ENCODE measurements at regions not wholly inside any gene's neighbourhood (a gene's known extent, or its start where the extent isn't known, plus 50 kb on each side); places are given as distances from the start of the nearest gene placed in this dataset.
"Not testable (repeated sequence)": the region's sequence is repeated elsewhere in the genome, so short reads cannot be mapped to it uniquely, and the experiment has no call there.

DNA sequence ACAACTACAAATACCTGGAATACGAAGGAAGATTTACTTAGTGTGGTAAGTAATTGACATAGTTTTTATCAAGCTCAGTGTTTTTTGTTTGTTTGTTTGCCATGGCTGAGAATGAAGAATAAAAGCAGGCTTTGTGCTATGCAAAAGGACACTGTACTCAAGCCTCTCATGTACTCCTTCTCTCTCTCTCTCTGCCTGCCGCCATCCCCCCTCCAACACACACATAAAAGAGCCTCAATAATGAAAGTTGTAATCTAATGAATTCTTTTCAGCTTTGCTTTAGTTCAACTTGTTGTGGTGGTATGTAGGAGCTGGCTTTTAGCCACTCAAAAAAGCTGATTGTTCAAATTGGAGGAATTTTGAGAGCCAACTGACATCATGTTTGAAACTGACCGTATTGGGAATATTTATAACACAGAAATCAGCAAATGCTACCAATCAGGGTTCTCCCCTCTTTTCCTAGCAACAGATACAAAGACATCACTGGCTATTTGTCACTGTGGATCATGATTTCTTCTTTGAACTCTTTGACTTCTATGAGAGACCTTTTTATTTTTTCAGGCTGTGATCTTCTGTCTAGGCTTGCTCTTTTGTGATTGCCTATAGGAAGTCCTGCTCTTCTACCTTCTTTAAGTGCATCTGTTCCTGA, 1148.8 kb downstream of the RAPGEF2 start:
- DNase-seq: no peak

DNA sequence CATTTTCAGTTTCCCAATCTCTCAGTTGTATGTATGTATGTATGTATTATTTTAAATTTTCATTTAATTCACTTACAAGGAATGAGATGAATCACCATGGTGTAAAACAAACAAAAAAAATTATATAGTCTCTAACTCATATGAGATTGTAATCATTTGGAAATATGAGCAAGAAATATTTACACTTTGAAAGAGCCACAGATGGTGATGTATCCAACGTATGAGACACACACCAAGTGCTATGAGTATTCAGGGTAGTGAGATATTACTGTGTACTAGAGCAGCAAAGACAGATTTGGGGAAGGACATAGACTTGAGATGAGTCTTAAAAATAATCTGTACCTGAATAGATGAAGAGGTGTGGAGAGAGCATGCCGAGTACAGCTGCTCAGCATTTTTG, 1154.4 kb downstream of the RAPGEF2 start:
- DNase-seq: no peak

DNA sequence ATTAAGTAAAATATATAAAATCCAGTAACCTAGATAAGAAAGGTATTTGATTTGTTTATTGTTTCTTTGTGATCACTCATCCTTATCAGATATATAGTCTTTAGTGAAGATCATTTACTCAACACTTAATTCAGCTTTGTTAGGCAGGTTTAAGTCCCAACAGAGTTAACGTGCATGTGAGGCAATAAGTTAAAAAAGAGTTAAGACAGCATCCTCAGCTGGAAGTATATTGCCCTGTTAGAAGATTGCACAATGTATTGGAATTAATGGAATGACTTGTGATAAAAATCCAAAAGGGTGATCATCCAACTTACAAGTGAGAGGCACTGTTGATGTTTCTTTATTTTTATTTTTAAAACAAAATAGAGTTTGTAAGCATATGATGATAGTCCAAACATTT, 1162.1 kb downstream of the RAPGEF2 start:
- no peak for DNase-seq

GRCh38 chr4:160265836-160266235, 1163.0 kb downstream of the RAPGEF2 start:
- DNase-seq: no peak

GRCh38 chr4:160276785-160277325, 1174.0 kb downstream of the RAPGEF2 start:
- no peak for DNase-seq

- no peak for DNase-seq
Observed at GRCh38 chr4:160283081-160283480, 1180.2 kb downstream of the RAPGEF2 start.

GRCh38 chr4:160284516-160284915, 1181.6 kb downstream of the RAPGEF2 start:
- DNase-seq: no peak

GRCh38 chr4:160286051-160286450, 1183.2 kb downstream of the RAPGEF2 start:
- DNase-seq: no peak

- no peak for DNase-seq
Observed at GRCh38 chr4:160296476-160296875, 1193.6 kb downstream of the RAPGEF2 start.

GRCh38 chr4:160299177-160299576, 1196.3 kb downstream of the RAPGEF2 start:
- no peak for DNase-seq

GRCh38 chr4:160299608-160300007, 1196.7 kb downstream of the RAPGEF2 start:
- DNase-seq: no peak

DNA sequence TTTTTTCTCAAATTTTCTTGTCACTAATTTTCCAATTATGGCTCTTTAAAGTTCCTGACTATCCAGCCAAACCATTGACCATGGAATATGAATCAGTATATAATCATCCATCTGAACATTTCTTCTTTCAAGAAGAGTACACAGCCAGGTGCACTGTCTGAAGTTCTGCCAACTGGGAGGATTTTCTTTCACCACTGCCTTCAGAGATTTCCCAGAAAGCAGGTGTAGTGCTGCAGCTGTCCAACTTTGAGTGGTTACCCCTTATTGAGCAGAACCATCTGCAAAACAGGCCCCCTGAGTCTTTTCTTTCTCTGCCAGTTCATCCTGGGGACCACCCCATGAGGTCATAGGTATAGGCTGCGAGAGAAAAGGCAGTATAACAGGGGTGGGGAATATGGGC, 1213.2 kb downstream of the RAPGEF2 start:
- DNase-seq: no peak

- DNase-seq: no peak
Observed at GRCh38 chr4:160318567-160319220, 1215.8 kb downstream of the RAPGEF2 start.

DNA sequence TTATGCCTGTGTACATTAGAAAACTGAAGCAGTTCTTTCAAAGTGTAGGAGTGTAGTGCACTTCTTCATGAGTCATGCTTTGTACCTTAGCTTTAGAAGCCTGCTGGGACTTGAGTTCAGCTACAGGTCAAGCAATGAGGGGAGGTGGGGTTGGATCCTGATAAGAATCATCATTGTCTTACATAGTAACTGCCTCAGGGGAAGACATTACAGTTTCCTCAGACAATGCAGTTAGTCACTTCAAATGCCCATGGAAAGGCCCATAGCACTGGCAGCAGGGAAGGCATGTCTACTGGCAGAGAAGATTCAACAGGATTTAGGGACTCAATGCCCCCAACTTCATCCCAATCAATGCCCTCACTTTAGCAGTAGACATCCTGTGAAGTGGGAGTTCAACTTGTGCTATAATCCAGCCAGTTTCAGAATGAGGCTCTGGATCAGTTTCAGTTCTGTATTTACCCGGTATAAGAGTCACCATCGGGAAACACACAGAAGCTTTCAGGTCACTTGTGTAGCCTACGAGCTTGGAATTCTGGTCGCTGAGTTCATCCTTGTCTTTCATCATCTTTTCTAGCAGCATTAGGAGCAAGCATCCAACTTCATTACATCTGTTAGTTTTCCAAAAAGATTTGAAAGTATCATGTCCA, 1216.5 kb downstream of the RAPGEF2 start:
- no peak for DNase-seq

GRCh38 chr4:160319868-160320260, 1217.0 kb downstream of the RAPGEF2 start:
- no peak for DNase-seq

GRCh38 chr4:160326110-160326509, 1223.2 kb downstream of the RAPGEF2 start:
- DNase-seq: no peak

DNA sequence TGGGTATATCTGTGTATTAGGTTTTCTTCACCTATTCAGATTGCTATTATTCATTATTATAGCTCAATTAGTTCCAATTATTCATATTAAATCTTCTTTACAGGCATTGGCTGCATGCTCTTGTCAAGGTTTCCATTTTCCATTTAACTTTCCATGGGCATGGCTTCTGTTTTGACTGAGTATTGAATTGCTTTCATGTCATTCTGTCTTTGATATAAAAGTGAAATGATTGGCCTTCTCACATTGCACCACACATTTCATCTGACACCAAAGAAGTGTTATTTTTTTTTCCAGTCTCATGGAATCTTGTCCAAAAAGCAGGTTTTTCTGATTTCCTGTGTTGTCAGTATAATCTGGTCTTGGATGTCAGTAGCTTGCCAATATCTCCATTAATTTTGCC, 1244.3 kb downstream of the RAPGEF2 start:
- no peak for DNase-seq

GRCh38 chr4:160350944-160351343, 1248.1 kb downstream of the RAPGEF2 start:
- DNase-seq: no peak

DNA sequence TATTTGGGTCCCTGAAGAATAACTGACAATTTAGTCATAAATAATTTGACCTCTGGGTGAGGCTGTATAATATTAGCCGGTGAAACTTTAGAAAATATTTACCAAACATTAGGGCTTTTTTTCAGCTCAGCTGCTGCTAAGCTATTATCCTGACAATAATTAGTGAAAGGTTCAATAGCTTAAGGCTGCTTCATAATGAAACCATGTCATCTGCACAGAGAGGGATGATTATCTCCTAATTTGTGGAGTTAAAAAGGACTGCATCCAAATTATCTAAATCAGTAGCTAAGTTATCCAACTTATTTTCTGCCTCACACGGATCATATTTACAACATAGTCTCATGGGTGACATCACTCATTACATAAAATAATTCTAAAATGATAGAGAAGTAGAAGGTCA, 1249.8 kb downstream of the RAPGEF2 start:
- no peak for DNase-seq

- DNase-seq: no peak
Observed at GRCh38 chr4:160353548-160353947, 1250.7 kb downstream of the RAPGEF2 start.

DNA sequence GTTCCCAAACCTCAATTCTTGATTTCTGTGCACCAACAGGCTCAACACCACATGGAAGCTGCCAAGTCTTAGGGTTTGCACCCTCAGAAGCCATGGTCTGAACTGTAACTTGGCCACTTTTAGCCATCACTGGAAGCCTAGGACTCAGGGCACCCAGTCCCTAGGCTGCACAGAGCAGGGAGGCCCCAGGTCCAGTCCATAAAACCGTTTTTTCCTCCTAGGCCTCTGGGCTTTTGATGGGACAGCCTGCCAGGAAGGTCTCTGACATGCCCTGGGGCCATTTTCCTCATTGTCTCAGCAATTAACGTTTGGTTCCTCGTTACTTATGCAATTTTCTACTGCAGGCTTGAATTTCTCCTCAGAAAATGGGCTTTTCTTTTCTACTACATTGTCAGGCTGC, 1259.6 kb downstream of the RAPGEF2 start:
- DNase-seq: no peak

DNA sequence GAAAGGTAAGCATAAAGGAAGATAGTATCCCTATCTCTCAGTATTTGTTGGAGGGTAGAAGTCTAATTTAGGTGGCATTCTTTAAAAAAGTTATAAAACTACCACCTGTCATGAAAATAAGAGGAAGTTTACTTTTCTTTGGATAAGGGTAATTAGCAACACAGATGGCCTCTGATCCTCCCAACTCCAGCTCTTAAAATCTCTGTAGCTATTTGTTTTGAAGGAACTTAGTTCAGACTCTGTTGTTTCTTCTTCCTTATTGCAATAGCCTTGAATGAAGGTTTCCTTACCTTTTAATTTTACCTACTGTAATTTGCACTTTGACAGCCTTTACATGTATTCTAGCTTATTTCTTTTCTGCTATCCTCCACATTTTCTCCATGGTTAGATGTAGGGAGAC, 1261.3 kb downstream of the RAPGEF2 start:
- DNase-seq: no peak

DNA sequence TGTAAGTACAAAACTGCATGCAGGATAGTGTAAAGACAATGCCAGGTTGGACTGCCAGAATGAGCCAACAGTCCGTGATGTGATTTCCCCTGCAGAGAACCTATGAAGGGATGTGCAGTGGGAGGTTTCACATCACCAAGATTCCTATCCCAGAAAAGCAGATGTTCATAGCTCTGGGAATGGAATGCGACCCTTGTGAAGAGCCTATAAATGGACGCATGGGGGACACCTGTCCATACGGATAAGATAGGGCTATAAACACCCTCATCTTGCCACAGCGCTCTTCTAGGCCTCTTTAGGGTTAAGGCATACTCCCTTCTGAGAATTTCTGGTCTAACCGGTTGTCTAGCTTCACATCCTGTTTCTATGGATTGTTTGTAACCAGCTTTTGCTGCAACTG, 1261.8 kb downstream of the RAPGEF2 start:
- DNase-seq: not testable (repeated sequence)

GRCh38 chr4:160365383-160365782, 1262.5 kb downstream of the RAPGEF2 start:
- not testable (repeated sequence) for DNase-seq
